Middle frontal gyrus (tissue), 1 donor: ENCODE measurements at regions not wholly inside any gene's neighbourhood (a gene's known extent, or its start where the extent isn't known, plus 50 kb on each side); places are given as distances from the start of the nearest gene placed in this dataset.

Experiments
- DNase-seq: peaks from one replicate; pipeline ENCODE4 v3.0.0-alpha.2; 2015; ENCODE audit warnings: low spot score; ENCODE audit errors: extremely low spot score

GRCh38 chr16:85187886-85188285 is 75.6 kb upstream of the CIBAR2 start:
- DNase-seq, result no peak

GRCh38 chr16:85188822-85189672 is 76.8 kb upstream of the CIBAR2 start:
- no peak for DNase-seq

- no peak for DNase-seq
These were observed 78.3 kb upstream of the CIBAR2 start for GRCh38 chr16:85190572-85190971.

- DNase-seq, result no peak
These were observed 79.2 kb upstream of the CIBAR2 start for GRCh38 chr16:85191341-85191965.

- no peak for DNase-seq
These were observed 80.2 kb upstream of the CIBAR2 start for GRCh38 chr16:85192238-85193114.

- no peak for DNase-seq
These were observed 80.8 kb upstream of the CIBAR2 start for GRCh38 chr16:85193115-85193493.

- DNase-seq, result no peak
These were observed 81.6 kb upstream of the CIBAR2 start for GRCh38 chr16:85193876-85194275.

GRCh38 chr16:85194307-85195270 is 82.3 kb upstream of the CIBAR2 start:
- DNase-seq, result no peak

- DNase-seq, result no peak
These were observed 83.0 kb upstream of the CIBAR2 start for GRCh38 chr16:85195271-85195647.

- no peak for DNase-seq
These were observed 83.9 kb upstream of the CIBAR2 start for GRCh38 chr16:85195900-85196772.

- no peak for DNase-seq
These were observed 84.7 kb upstream of the CIBAR2 start for GRCh38 chr16:85196976-85197375.

- no peak for DNase-seq
These were observed 85.6 kb upstream of the CIBAR2 start for GRCh38 chr16:85197611-85198566.

- no peak for DNase-seq
These were observed 86.9 kb upstream of the CIBAR2 start for GRCh38 chr16:85199069-85199725.

- DNase-seq, result no peak
These were observed 87.6 kb upstream of the CIBAR2 start for GRCh38 chr16:85199880-85200279.

GRCh38 chr16:85200471-85201278 is 88.4 kb upstream of the CIBAR2 start:
- no peak for DNase-seq

- DNase-seq, result no peak
These were observed 89.3 kb upstream of the CIBAR2 start for GRCh38 chr16:85201574-85201973.

- DNase-seq, result no peak
These were observed 89.9 kb upstream of the CIBAR2 start for GRCh38 chr16:85202051-85202601.
